ENCODE measurements at regions not wholly inside any gene's neighbourhood (a gene's known extent, or its start where the extent isn't known, plus 50 kb on each side); places are given as distances from the start of the nearest gene placed in this dataset.

DNA sequence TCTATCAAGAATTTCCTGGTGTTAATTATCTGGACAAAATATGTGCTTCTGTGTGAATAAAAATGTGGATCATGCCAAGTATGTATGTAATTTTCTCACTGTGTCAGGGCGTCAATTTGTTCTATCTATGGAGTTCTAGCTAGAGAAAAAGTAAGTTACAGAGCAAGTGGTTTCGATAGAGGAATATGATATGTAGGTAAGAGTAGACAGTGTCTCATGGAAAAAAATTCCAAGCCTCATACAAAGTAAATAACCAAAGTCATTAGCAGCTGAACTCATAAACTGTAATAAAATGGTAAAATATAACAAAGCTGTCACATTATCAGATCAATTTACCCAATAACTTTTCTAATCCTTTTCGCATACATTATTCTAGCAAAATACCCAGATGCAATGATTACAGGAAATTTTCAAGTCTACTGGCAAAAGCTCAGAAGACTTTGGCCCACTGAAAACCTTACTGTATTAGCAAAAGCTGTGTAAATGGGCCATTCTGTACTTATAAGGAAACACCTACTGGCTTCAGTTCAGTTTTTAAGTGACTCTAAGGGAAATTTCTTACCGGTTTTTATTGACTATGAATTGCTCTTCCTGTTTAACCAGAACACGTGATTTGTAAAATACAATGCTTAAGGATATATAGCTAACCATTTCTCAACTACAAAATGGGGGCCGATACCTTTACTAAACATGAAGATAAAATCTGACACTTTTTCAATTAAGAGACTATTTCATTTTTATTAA is 121.0 kb upstream of the ARSJ start:
- 21 to 63% methylated on average over 6 of the region's 6 CpGs for WGBS, 2 donors
- intact Hi-C loops (cut with DNase I) = no loop called here
- no peak overlapping the region for H3K4me3 ChIP-seq
- no peak for DNase-seq
- H3K27me3 ChIP-seq = no peaks in the 10 kb centered on the region
- no peaks in the 10 kb centered on the region for H3K4me1 ChIP-seq
- TF ChIP-seq POLR2A (IDR thresholded peaks at IDR 0.05) (no peak), CTCF (IDR thresholded peaks at IDR 0.05) (no peak), EP300 (IDR thresholded peaks at IDR 0.05) (no peak)
- H3K27ac ChIP-seq = no peak overlapping the region
- H3K9me3 ChIP-seq = no peaks in the 10 kb centered on the region
- H3K36me3 ChIP-seq = no peaks in the 10 kb centered on the region

- Histone ChIP-seq H3K36me3 (no peaks in the 10 kb centered on the region), H3K27ac (no peak overlapping the region), H3K27me3 (no peaks in the 10 kb centered on the region), H3K4me3 (no peak overlapping the region), H3K9me3 (no peaks in the 10 kb centered on the region), H3K4me1 (no peaks in the 10 kb centered on the region)
- 91 to 92% methylated on average over 1 of the region's 1 CpG for WGBS, 2 donors
- no peak for TF ChIP-seq POLR2AphosphoS5 (IDR thresholded peaks at IDR 0.05)
- TF ChIP-seq EP300 (IDR thresholded peaks at IDR 0.05) = no peak
- TF ChIP-seq CTCF (IDR thresholded peaks at IDR 0.05) = no peak
- TF ChIP-seq POLR2A (IDR thresholded peaks at IDR 0.05) = no peak
- intact Hi-C loops (cut with DNase I) = no loop called here
- no peak for DNase-seq
Observed at GRCh38 chr4:114103908-114104307, 124.5 kb upstream of the ARSJ start.

DNA sequence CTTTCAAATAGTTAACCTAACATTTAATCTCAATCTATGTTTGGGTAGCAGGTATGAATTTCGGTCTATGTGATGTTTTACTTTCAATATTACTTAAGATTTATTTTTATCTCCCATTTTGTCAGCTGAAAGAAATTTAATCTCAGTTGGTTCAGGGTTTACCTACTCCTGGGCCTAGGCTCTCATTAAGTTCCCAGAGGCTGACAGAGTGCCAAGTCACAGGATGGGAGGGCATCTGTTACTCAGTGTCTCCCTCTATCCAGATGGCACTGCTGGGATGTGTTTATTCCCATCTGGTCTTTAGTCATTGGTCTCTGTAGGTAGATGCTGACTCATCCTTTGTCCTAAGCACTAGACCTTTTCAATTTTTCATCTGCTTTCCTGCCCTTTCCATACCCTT is 129.4 kb upstream of the ARSJ start:
- H3K36me3 ChIP-seq = no peaks in the 10 kb centered on the region
- H3K4me1 ChIP-seq = no peaks in the 10 kb centered on the region
- intact Hi-C loops (cut with DNase I) = no loop called here
- WGBS, 2 donors = 86 to 95% methylated on average over 1 of the region's 1 CpG
- no peak for TF ChIP-seq POLR2A (IDR thresholded peaks at IDR 0.05)
- TF ChIP-seq EP300 (IDR thresholded peaks at IDR 0.05) = no peak
- no peak for TF ChIP-seq POLR2AphosphoS5 (IDR thresholded peaks at IDR 0.05)
- no peak for TF ChIP-seq CTCF (IDR thresholded peaks at IDR 0.05)
- no peaks in the 10 kb centered on the region for H3K27me3 ChIP-seq
- no peak for DNase-seq
- no peaks in the 10 kb centered on the region for H3K9me3 ChIP-seq
- H3K27ac ChIP-seq = no peak overlapping the region
- H3K4me3 ChIP-seq = no peak overlapping the region

GRCh38 chr4:114109776-114110175 is 130.3 kb upstream of the ARSJ start:
- DNase-seq = no peak
- WGBS, 2 donors = 97 to 100% methylated on average over 1 of the region's 1 CpG
- no peak for TF ChIP-seq POLR2AphosphoS5 (IDR thresholded peaks at IDR 0.05)
- no peak for TF ChIP-seq POLR2A (IDR thresholded peaks at IDR 0.05)
- no peak for TF ChIP-seq CTCF (IDR thresholded peaks at IDR 0.05)
- TF ChIP-seq EP300 (IDR thresholded peaks at IDR 0.05) = no peak
- no peaks in the 10 kb centered on the region for H3K27me3 ChIP-seq
- intact Hi-C loops (cut with DNase I) = no loop called here
- H3K4me1 ChIP-seq = no peaks in the 10 kb centered on the region
- H3K27ac ChIP-seq = no peak overlapping the region
- H3K9me3 ChIP-seq = no peaks in the 10 kb centered on the region
- H3K36me3 ChIP-seq = no peaks in the 10 kb centered on the region
- H3K4me3 ChIP-seq = no peak overlapping the region

DNA sequence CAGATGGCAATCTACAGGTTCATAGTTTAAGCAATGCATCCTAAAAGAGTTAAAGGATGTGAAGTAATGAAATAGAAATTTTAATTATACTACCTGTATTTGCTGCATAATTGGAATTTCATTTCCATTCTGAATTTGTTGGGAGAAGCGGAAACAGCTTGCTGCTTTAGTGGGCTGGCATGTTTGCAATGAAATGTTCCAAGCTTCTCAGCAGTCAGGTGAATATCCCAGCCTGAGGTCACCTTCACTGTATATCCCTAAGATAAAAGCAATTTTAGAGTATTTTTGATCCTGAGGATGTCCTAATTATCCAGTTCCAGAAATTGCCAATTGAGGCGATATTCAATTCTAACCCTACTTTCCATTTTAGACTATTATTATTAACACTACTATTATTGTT is 136.1 kb upstream of the ARSJ start:
- 50 to 70% methylated on average over 2 of the region's 2 CpGs for WGBS, 2 donors
- no peaks in the 10 kb centered on the region for H3K9me3 ChIP-seq
- intact Hi-C loops (cut with DNase I) = no loop called here
- no peaks in the 10 kb centered on the region for H3K4me1 ChIP-seq
- no peak overlapping the region for H3K27ac ChIP-seq
- H3K4me3 ChIP-seq = no peak overlapping the region
- TF ChIP-seq EP300 (IDR thresholded peaks at IDR 0.05) (no peak), CTCF (IDR thresholded peaks at IDR 0.05) (no peak), POLR2AphosphoS5 (IDR thresholded peaks at IDR 0.05) (no peak), POLR2A (IDR thresholded peaks at IDR 0.05) (no peak)
- no peaks in the 10 kb centered on the region for H3K27me3 ChIP-seq
- no peak for DNase-seq
- no peaks in the 10 kb centered on the region for H3K36me3 ChIP-seq

All from sigmoid colon (tissue), 6 donors.